ENCODE measurements at regions not wholly inside any gene's neighbourhood (a gene's known extent, or its start where the extent isn't known, plus 50 kb on each side); places are given as distances from the start of the nearest gene placed in this dataset.
A peak's percentile ranks its signal among the peaks of the same experiment; 100 is the strongest.
"Not testable (repeated sequence)": the region's sequence is repeated elsewhere in the genome, so short reads cannot be mapped to it uniquely, and the experiment has no call there.

DNA sequence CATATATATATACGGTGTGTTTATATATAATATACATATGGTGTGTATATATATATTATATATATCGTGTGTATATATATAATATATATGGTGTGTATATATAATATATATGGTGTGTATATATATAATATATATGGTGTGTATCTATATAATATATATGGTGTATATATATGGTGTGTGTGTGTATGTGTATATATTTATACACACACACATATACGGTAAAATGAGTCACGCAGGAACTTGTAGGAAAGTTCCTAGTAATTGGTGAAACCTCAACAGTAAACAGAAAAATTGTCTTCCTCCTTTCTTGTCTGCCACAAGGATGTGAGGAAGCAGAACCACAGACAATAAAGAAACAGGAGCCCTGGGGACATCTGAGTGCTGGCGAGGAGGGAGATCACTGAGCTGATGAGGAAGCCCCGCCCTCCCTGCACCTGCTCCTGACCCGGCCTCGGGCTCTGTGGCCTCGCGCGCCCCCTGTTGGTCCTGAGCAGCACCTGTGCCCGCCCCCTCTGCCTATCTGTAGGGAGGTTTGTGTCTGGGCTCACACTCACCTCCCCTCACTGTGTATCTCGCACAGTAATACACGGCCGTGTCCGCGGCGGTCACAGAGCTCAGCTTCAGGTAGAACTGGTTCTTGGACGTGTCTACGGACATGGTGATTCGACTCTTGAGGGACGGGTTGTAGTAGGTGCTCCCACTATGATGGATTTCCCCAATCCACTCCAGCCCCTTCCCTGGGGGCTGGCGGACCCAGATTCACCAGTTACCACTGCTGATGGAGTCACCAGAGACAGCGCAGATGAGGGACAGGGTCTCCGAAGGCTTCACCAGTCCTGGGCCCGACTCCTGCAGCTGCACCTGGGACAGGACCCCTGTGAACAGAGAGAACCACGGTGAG is 1079.4 kb downstream of the TMEM121 start:
- FAIRE-seq, result peak; percentile 30

DNA sequence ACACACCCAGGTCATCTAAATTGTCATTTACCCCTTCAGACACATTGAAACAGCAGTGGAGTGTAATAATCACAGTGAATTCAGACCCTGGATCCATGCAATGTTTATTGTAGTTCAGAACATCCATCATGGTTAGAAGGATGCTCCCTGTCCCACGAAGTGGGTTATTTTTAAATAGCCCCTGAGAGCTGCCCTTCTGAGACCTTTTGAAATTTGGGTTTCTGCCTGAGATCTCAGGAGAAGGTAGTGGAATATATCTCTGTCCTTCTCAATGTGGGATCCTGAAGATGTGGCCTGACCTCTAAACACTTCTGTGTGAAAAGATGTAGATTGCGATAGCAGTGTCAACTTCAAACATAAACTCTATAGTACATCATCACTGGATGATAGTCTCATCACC is 1080.6 kb downstream of the TMEM121 start:
- FAIRE-seq, result no peak

DNA sequence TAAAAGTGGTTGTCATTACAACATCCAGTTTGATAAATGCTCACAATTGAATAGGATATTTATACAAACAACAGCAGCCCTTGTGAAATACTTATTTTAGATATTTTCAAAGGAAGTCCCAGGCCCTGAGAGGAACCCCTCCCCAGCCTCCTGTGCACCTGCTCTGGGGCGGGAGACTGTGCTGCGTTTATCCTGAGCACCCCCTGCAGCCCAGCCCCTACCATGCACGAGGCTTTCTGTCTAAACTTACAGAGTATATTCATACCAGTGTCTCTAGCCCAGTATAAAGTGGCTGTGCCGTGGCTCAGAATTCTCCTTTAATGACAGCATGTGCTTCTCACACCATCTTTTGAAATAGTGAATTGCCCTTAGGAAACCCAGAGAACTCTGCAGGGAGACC is 1084.3 kb downstream of the TMEM121 start:
- FAIRE-seq, result no peak

DNA sequence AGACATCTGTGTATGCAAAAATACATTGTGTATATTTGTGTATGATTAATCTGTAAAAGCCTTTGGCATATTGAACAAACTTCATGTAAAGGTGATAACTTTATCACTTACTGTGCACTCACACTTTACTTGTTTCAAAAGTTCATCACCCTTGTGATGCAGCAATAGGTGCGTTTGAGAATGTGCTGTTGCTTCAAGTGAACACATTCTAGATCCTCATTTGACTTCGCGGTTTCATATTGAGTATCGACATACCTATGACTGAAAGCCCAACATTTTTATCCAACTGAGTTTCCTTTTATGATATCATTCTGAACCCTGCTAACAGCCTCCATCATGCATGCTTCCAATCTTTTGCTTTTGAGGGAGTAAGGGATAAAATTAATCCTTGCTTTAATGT is 1086.9 kb downstream of the TMEM121 start:
- no peak for FAIRE-seq

DNA sequence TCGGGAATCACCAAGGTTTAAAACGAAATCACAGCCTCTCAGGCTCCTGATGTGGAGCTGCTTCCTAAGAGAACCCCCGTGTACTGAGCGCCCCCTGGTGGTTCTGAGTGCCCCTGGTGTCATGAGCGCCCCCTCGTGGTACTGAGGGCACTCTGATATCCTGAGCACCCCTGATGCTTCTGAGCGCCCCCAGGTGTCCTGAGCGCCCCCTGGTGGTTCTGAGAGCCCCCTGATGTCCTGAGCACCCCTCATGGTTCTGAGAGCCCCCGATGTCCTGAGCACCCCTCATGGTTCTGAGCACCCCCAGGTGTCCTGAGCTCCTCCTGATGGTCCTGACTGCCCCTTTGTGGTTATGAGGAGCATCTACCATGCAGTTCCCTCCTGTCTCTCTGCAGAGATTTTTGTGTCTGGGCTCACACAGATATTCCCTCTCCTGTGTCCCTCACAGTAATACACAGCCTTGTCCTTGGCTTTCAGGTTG is 1092.1 kb downstream of the TMEM121 start:
- FAIRE-seq, result not testable (repeated sequence)

DNA sequence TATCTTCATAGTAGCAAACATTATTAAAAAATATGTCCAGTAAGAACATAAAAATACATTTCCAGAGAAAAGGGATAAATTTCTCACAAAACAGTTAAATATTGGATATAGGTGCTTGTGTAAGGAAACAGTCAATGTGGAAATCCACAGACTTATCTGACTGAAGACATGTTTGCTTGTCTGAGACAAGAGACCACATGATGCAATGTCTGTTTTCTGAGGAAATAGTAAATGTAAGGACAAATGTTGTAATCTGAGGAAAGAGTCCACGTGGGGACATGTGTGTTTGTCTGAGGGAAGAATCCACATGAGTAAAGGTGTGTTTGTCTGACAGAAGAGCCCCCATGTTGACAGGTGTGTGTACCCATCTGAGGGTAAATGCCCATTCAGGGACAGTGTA is 1093.2 kb downstream of the TMEM121 start:
- FAIRE-seq, result no peak

DNA sequence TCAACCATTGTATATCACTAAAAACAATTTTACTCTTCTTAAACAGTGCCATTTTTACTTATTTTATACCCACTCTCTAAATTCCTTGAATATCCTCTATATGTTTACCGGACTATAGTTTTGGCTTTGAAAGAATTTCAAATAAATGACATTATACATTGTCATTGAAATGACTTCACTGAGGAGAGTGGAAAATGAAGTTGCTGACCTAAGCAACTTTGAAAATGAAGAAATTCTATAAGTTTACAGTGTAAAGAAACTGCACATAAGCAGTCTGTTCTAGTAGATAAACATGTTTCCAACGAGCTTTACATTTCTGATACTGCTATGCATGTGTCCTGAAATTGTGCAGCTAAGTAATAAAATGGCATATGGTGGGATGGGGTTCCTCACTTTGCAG is 1094.0 kb downstream of the TMEM121 start:
- FAIRE-seq, result no peak

DNA sequence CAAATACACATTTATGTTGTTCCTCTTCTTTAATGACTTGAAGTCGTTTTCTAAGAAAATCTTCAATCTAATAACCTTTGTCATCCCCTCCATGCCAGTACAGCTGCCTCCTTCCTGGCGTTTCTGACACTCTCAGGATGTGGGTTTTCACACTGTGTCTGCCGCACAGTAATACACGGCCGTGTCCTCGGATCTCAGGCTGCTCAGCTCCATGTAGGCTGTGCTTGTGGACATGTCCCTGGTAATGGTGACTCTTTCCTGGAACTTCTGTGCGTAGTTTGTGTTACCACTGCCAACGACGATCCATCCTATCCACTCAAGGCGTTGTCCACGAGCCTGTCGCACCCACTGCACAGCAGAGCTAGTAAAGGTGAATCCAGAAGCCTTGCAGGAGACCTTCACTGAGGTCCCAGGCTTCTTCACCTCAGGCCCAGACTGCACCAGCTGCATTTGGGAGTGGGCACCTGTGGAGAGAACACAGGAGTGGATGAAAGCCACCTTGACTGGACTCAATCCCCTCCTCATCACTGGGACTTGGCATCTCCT is 1095.9 kb downstream of the TMEM121 start:
- FAIRE-seq, result no peak

DNA sequence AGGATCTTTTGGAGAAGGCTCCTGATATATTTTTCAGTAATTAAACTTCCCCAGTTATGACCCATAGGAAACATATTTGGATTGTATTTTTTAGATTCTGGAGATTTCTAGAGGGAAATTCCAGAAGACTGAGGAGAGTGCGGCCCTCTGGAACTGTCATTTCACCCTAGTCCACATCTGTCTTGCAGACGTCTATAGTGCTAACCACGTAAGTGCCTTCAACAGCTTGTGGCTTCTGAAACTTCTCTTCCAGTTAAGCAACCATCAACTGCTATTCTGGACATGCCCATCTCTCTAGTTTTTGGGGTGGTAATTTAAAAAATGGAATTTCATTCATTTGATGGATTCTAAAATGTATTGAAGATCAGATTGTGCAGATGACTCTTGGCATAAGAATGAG is 1098.8 kb downstream of the TMEM121 start:
- FAIRE-seq, result no peak

DNA sequence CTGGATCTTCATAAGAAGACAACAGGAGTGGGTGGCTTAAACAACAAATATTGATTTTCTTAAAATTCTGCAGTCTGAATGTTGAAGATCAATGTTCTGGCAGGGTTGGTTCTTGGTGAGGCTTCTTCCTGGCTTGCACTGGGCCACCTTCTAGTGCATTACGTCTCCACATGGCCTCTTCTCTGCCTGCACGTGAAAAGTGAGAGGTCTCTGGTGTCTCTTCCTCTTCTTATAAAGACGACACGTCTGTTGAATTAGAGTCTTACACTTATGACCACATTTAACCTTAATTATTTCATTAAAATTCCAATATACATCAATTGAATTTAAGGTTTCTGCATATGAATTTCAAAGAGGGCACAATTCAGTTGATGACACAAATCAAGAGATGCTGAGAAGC is 1100.1 kb downstream of the TMEM121 start:
- not testable (repeated sequence) for FAIRE-seq

DNA sequence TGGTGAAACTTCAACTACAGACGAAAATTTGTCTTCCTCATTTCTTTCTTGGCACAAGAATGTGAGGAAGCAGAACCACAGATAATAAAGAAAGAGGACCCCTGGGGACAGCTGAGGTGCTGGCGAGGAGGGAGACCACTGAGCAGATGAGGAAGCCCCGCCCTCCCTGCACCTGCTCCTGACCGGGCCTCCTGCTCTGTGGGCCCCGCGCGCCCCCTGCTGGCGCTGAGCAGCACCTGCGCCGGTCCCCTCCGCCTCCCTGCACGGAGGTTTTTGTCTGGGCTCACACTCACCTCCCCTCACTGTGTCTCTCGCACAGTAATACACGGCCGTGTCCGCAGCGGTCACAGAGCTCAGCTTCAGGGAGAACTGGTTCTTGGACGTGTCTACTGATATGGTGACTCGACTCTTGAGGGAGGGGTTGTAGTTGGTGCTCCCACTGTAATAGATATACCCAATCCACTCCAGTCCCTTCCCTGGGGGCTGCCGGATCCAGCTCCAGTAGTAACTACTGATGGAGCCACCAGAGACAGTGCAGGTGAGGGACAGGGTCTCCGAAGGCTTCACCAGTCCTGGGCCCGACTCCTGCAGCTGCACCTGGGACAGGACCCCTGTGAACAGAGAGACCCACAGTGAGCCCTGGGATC is 1100.7 kb downstream of the TMEM121 start:
- not testable (repeated sequence) for FAIRE-seq

DNA sequence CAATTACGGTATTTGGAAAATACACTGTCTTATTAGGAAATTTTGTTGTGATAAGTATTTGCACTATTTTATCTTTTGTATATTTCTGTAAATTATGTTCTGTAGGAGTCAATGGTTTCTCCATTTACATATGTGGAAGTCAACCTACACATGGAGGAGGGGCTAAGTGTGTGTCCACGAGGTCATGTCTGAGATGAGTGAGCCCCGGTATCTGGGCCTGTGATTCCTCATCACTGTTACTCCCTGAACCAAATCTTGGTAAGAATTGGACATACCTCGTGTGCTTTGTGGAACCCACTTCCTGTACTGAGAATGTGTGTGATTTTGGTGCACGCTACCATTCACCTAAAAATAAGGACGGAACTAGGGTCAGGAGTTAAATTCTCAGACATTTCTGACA is 1105.5 kb downstream of the TMEM121 start:
- FAIRE-seq, result no peak

DNA sequence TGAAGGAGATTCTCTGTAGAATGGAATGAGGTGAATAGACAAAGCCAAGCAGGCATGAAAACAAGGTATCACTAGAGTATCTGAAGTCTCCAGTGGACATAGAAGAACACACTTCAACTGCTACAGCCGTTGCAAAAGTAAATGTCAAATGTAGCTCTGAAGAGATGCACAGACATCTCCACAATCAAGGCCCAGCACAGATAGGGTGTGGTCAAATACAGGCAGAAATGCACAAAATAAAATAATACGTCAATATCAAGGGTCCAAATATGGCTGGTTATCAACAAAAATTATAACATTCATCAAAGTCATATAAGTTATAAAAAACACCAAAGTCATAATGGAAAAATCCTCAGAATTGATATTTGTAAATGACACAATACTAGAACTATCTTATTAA is 1107.3 kb downstream of the TMEM121 start:
- FAIRE-seq, result peak; percentile 64

DNA sequence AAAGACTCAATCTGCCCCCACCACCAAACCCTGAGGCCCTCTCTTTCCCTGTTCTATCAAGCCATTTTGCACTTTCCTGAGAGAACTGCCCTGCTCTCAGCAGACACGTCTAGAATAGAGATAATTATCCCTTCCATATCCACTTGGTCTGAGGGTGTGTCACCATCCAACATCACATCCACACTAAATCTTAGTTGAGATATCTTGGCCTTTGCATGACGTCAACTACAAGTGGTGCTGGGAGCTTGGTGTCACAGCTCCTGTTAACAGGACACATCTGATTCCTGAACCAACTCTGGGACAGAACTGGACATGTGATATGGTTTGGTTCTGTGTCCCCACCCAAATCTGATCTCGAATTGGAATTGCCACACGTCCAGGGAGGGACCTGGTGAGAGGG is 1109.2 kb downstream of the TMEM121 start:
- FAIRE-seq, result no peak

DNA sequence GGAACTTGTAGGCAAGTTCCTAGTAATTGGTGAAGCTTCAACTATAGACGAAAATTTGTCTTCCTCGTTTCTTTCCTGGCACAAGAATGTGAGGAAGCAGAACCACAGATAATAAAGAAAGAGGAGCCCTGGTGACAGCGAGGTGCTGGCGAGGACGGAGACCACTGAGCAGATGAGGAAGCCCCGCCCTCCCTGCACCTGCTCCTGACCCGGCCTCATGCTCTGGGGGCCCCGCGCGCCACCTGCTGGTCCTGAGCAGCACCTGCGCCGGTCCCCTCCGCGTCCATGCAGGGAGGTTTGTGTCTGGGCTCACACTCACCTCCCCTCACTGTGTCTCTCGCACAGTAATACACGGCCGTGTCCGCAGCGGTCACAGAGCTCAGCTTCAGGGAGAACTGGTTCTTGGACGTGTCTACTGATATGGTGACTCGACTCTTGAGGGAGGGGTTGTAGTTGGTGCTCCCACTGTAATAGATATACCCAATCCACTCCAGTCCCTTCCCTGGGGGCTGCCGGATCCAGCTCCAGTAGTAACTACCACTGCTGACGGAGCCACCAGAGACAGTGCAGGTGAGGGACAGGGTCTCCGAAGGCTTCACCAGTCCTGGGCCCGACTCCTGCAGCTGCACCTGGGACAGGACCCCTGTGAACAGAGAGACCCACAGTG is 1112.5 kb downstream of the TMEM121 start:
- not testable (repeated sequence) for FAIRE-seq

DNA sequence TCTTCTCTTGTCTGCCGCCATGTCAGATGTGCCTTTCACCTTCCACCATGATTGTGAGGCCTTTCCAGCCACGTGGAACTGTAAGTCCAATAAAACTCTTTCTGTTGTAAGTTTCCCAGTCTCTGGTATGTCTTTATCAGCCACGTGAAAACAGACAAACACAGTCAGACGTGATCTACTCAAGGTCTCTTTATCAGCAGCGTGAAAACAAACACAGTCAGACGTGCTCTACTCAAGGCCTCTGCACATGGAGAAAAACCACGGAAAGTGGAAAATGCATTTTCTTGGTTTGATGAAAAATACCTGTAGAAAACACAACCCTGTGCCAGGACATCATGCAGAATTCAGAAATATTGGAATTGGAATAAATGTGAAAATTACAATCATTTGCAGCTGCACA is 1115.7 kb downstream of the TMEM121 start:
- FAIRE-seq, result no peak

DNA sequence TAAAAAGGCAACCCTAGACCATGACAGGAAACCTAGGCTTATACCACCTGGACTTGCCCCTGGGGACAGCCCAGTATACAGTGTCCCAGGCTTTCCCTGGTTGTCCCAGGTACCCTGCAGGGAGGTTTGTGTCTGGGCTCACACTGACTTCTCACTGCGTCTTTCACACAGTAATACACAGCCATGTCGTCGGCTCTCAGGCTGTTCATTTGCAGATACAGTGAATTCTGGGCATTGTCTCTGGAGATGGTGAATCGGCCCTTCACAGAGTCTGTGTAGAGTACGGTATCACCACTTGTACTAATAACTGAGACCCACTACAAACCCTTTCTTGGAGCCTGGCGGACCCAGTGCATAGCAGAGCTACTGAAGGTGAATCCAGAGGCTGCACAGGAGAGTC is 1116.6 kb downstream of the TMEM121 start:
- FAIRE-seq, result not testable (repeated sequence)

DNA sequence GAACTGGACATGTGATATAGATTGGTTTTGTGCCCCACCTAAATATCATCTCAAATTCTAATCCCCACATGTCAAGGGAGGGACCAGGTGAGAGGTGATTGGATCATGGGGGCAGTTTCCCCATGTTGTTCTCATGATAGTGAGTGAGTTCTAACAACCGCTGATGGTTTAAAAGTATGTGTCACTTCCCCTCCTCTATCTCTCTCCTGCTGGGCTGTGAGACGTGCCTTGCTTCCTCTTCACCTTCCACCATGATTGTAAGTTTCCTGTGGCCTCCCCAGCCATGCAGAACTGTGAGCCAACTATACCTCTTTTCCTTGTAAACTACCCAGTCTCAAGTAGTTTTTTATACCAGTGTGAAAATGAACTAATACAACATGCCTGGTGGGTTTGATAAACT is 1122.5 kb downstream of the TMEM121 start:
- not testable (repeated sequence) for FAIRE-seq

DNA sequence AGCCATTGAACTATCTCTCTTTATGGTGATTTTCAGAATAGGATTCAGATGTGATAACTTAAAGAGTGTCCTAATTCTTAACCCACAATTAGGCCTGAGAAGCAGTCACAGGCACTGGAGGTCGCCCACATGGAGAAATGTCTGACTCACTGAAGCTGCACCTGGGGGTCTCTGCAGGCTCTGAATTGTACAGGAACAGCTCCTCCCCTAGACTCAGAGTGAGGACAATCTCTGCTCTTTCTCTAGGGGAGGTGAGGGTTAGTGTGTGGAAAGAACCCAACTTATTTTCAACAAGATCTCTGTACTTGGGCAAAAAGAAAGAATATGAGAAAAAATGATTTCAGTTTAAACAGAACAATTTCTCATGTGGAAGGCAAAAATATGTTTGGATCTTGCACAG is 1124.6 kb downstream of the TMEM121 start:
- no peak for FAIRE-seq

DNA sequence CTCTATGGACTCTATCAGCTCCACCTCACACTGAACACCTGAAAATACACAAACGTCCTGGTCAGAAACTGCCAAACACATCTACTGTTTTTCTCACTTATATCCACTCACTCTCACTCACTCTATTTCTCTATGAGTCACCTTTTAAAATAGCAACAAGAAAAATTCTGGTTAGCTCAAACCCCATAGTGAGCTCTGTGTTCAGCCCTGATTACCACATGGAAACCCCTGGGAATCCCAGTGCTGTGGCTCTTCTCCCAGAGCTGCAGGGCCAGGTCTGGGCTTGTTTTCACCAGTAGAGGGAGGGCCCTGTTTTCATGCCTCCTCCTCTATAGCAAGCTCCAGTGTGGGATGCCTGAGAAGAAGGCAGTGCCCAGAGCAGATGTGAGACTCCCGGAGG is 1126.1 kb downstream of the TMEM121 start:
- no peak for FAIRE-seq

DNA sequence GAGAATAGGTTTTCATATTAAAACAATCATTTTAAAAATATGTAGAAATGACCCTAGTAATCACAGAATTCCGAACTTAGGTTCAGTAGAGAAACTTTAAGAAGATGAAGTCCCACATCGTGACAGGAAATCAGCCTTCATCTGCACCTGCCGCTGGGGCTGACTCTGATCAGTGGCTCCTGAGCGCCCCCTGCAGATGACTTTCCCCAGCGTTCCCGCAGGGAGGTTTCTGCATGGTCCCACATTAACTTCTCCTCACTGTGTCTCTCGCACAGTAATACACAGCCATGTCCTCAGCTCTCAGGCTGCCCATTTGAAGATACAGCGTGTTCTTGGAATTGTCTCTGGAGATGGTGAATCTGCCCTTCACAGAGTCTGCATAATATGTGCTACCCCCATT is 1131.1 kb downstream of the TMEM121 start:
- FAIRE-seq, result no peak

DNA sequence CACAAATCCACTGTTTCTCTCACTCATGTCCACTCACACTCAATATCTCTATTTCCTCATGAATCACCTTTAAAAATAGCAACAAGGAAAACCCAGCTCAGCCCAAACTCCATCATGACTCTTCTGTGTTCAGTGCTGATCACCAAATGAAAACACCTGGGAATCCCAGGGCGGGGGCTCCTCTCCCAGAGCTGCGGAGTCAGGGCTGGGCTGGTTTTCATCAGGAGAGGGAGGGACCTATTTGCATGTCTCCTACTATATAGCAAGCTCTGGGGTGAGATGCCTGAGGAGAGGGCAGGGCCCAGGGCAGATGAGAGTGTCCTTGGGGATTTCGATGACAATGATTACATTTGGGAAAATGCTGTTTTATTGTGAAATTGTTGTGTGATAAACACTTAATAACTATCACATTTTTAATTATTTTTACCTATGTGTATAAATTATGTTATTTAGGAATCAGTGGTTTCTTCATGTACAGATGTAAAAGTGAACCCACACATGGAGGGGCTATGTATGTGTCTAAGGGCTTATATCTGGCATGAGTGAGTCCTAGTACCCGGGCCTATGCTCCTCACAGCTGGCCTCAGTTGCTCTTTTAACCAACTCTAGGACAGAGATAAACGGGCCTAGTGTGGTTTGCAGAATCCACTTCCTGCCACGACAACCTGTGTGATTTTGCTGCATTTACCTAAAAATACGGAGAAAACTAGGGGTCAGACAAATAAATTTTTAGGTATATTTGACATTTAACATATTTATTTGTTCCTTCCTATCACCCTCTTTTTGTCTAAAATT is 1131.9 kb downstream of the TMEM121 start:
- FAIRE-seq, result not testable (repeated sequence)

DNA sequence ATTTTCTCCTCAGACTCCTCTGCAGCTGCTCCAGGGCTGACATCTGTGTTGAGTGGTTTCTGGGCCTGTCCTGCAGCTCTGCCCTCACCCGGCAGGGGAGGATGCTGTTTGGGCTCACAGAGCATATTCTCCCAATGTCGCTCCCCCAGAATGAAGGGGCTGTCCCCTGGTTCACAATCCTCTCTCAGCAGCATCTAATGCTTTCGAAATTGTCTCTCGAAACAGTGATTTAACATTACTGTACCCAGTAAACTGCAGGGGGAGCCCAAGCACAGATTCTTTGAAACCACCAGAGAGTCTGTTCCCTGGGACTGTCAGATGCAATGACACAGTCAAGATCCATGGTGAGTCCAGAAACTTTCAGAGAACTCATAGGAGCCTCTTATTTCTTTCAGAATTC is 1135.2 kb downstream of the TMEM121 start:
- not testable (repeated sequence) for FAIRE-seq

All from A204.1 (cell line).